Activated naive CD4-positive, alpha-beta T cell treated with anti-CD3 and anti-CD28 coated beads for 36 hours (primary cell): ENCODE measurements at regions not wholly inside any gene's neighbourhood (a gene's known extent, or its start where the extent isn't known, plus 50 kb on each side); places are given as distances from the start of the nearest gene placed in this dataset.

Source experiments
- CTCF ChIA-PET: fragments of 350-600 bp; sonication (Branson Sonifier 250); formaldehyde crosslinking; loops from one replicate; lab custom pipeline; 2021; ENCODE audit warnings: antibody characterized with exemption; lab: Charles Lee
- DNase-seq: peaks from one replicate; pipeline ENCODE4 v3.0.0-alpha.2; 2020
- H3K27ac Mint-ChIP-seq: one replicate; pipeline ENCODE4 v1.8.0; 2021; ENCODE audit warnings: mild to moderate bottlenecking, mixed read lengths
- H3K27me3 Mint-ChIP-seq: one replicate; pipeline ENCODE4 v1.8.0; 2021; ENCODE audit warnings: low read depth, mixed read lengths
- H3K36me3 Mint-ChIP-seq: one replicate; pipeline ENCODE4 v1.8.0; 2021; ENCODE audit warnings: low read depth, mixed read lengths
- H3K4me1 Mint-ChIP-seq: one replicate; pipeline ENCODE4 v1.8.0; 2021; ENCODE audit warnings: low read depth, mixed read lengths
- H3K4me3 Mint-ChIP-seq: one replicate; pipeline ENCODE4 v1.8.0; 2021; ENCODE audit warnings: mild to moderate bottlenecking, moderate library complexity, mixed read lengths
- H3K9me3 Mint-ChIP-seq: one replicate; pipeline ENCODE4 v1.8.0; 2021; ENCODE audit warnings: mixed read lengths
- intact Hi-C: fragments of 100-400 bp; cut with micrococcal nuclease; formaldehyde crosslinking; loops from one replicate; pipeline ENCODE4 v1.15.1; 2023

GRCh38 chr11:8790968-8791367 is 108.4 kb downstream of the RPL27A start:
- CTCF ChIA-PET: interaction anchor here (1.0 kb wide), 1 partner anchor 32 kb away, joined by 3 read pairs; no protein-coding TSS in a partner anchor

DNA sequence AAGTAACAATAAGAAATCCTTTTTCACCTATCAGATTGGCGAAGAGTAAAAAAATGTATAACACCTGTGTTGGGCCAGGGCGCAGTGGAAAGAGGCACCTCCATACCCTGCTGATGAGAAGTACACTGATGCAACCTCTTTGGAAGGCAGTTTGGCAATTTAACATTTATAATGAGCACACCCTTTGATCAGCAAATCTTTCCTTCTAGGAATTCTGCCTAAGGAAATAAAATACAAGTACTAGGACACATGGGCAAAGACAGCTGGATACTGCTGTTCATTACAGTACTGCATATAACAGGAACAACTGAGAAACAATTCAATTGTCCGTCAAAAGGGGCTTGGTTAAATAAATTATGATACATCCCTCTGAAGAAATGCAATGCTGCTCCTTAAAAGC is 110.1 kb downstream of the RPL27A start:
- Mint-ChIP-seq H3K4me3 (no peak overlapping the region), H3K27ac (no peak overlapping the region), H3K9me3 (no peaks in the 10 kb centered on the region), H3K27me3 (no peaks in the 10 kb centered on the region), H3K36me3 (no peaks in the 10 kb centered on the region), H3K4me1 (no peaks in the 10 kb centered on the region)
- intact Hi-C loops: no loop called here
- DNase-seq: no peak
- CTCF ChIA-PET: no interaction called here

More at GRCh38 chr11:8790968-8791367, 108.4 kb downstream of the RPL27A start:
- Mint-ChIP-seq H3K4me3 (no peak overlapping the region), H3K9me3 (no peaks in the 10 kb centered on the region), H3K36me3 (no peaks in the 10 kb centered on the region), H3K27ac (no peak overlapping the region), H3K27me3 (no peaks in the 10 kb centered on the region), H3K4me1 (no peaks in the 10 kb centered on the region)
- DNase-seq: no peak
- intact Hi-C loops: no loop called here

DNA sequence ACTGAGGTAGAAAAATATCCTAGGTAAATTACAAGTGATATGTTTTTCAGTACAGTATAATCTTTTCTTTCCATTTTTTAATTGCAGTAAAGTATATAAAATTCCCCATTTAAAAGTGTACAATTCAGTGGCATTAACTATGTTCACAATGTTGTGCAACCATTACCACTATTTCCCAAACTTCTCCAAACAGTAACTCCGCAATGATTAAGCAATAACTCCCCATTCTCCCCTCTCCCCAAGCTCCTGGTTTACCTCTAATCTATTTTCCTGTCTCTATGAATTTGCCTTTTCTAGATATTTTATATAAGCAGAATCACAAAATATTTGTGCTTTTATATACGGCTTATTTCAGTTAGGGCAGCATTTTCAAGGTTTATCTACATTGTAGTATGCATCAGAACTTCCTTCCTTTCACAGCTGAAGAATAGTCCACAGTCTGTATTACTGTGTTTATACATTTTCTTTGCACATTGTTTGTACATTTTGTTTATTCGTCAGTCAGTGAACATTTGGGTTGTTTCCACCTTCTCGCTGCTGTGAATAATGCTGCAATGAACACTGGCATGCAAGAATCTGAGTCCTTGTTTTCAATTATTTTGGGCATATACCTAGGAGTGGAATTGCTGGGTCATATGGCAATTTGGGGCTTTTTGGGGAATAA is 110.7 kb downstream of the RPL27A start:
- H3K4me3 Mint-ChIP-seq: no peak overlapping the region
- H3K27ac Mint-ChIP-seq: no peak overlapping the region
- no peaks in the 10 kb centered on the region for H3K27me3 Mint-ChIP-seq
- intact Hi-C loops: no loop called here
- H3K9me3 Mint-ChIP-seq: no peaks in the 10 kb centered on the region
- no peaks in the 10 kb centered on the region for H3K4me1 Mint-ChIP-seq
- no peak for DNase-seq
- no peaks in the 10 kb centered on the region for H3K36me3 Mint-ChIP-seq
- CTCF ChIA-PET: no interaction called here

DNA sequence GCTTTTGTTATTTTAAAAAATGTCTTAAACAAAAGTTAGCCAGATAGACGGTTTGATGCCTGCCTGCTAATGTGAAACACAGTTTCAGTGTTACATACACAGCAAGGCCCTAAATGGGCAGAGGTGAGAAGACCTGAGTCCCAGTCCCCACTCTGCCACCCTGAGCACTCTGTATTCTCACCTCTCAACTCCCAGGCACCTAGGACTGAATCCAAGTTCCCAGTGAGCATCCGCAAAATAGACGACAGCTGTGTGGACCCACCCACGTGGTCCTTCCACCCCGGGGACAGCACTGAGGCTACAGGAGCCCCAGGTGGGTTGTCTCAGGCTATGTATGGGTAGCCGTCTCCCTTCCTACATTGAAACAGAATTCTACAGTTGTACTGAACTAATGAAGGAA is 111.5 kb downstream of the RPL27A start:
- Mint-ChIP-seq H3K36me3 (no peaks in the 10 kb centered on the region), H3K27ac (no peak overlapping the region), H3K4me1 (no peaks in the 10 kb centered on the region), H3K4me3 (no peak overlapping the region), H3K9me3 (no peaks in the 10 kb centered on the region), H3K27me3 (no peaks in the 10 kb centered on the region)
- CTCF ChIA-PET: no interaction called here
- intact Hi-C loops: no loop called here
- no peak for DNase-seq

DNA sequence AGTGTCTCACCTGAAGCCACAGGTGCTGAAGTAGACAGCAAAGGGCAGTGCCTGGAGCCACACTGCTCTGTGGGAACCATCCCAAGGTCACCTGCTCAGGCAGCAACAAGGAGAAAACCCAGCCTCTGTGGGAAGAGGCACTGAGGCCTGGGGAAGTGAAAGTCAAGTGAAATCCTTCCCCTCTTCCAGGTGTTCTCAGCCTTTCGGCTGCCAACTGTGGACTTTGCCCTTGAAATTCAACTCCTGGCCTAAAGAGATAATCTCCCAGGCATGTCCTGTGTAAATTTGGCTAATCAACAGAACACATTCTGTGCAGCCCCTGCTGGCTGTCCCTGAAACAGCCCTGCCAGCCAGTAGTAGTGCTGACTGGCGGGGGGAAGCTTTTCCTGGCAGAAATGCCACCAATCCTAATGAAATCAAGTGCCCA is 112.1 kb downstream of the RPL27A start:
- intact Hi-C loops: no loop called here
- no peaks in the 10 kb centered on the region for H3K4me1 Mint-ChIP-seq
- H3K27ac Mint-ChIP-seq: no peak overlapping the region
- CTCF ChIA-PET: no interaction called here
- H3K36me3 Mint-ChIP-seq: no peaks in the 10 kb centered on the region
- H3K27me3 Mint-ChIP-seq: no peaks in the 10 kb centered on the region
- DNase-seq: no peak
- no peaks in the 10 kb centered on the region for H3K9me3 Mint-ChIP-seq
- H3K4me3 Mint-ChIP-seq: no peak overlapping the region

DNA sequence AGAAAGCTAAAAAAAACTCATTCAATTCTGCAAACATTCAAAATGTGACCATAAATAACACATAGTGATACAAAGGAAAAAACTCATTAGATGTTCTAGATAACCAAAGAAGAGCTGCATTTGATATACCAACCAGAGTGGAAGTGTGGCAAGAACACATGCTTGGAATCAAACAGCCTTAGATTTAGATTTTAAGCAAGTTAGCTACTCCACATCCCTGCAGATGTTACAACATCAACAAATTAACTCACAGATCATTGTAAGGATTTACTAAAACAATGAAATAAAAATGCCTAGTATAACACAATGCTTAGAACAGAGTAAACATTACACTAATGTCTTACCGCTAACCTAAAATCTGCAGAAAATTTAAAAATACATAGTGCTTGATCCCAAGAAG is 114.0 kb upstream of the AKIP1 start:
- Mint-ChIP-seq H3K27me3 (no peaks in the 10 kb centered on the region), H3K36me3 (no peaks in the 10 kb centered on the region), H3K27ac (no peak overlapping the region), H3K4me1 (no peaks in the 10 kb centered on the region), H3K9me3 (no peaks in the 10 kb centered on the region), H3K4me3 (no peak overlapping the region)
- CTCF ChIA-PET: interaction anchor here (1.3 kb wide), 1 partner anchor 163 kb away, joined by 3 read pairs; no protein-coding TSS in a partner anchor
- DNase-seq: no peak
- intact Hi-C loops: no loop called here

GRCh38 chr11:8799273-8799672 is 111.7 kb upstream of the AKIP1 start:
- DNase-seq: no peak
- Mint-ChIP-seq H3K27me3 (no peaks in the 10 kb centered on the region), H3K4me3 (no peak overlapping the region), H3K9me3 (no peaks in the 10 kb centered on the region), H3K4me1 (no peaks in the 10 kb centered on the region), H3K27ac (no peak overlapping the region), H3K36me3 (no peaks in the 10 kb centered on the region)
- CTCF ChIA-PET: interaction anchor here (0.7 kb wide), 1 partner anchor 32 kb away, joined by 4 read pairs; no protein-coding TSS in a partner anchor
- intact Hi-C loops: no loop called here

GRCh38 chr11:8800520-8801110 is 110.4 kb upstream of the AKIP1 start:
- Mint-ChIP-seq H3K9me3 (no peaks in the 10 kb centered on the region), H3K27me3 (no peaks in the 10 kb centered on the region), H3K27ac (no peak overlapping the region), H3K4me3 (no peak overlapping the region), H3K36me3 (no peaks in the 10 kb centered on the region), H3K4me1 (no peaks in the 10 kb centered on the region)
- CTCF ChIA-PET: no interaction called here
- intact Hi-C loops: no loop called here
- no peak for DNase-seq

DNA sequence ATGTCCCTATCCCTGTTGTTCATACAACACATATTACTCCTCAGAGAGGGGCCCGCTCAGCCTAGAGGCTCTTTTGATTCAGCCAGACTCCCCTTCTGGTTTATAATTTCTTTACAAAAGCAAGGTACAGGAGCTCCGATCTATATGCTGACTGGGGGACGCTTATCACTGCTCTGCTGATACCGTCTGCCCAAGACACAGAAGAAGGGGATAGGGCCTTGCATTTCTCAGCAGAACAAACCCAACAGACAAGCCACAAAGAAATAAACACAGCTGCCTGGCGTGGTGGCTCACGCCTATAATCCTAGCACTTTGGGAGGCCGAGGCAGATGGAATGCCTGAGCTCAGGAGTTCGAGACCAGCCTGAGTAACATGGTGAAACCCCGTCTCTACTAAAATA is 109.9 kb upstream of the AKIP1 start:
- Mint-ChIP-seq H3K27me3 (no peaks in the 10 kb centered on the region), H3K9me3 (no peaks in the 10 kb centered on the region), H3K36me3 (no peaks in the 10 kb centered on the region), H3K4me3 (no peak overlapping the region), H3K27ac (no peak overlapping the region), H3K4me1 (no peaks in the 10 kb centered on the region)
- intact Hi-C loops: no loop called here
- CTCF ChIA-PET: no interaction called here
- no peak for DNase-seq

- H3K27ac Mint-ChIP-seq: no peak overlapping the region
- H3K4me3 Mint-ChIP-seq: no peak overlapping the region
- H3K9me3 Mint-ChIP-seq: no peaks in the 10 kb centered on the region
- no peaks in the 10 kb centered on the region for H3K36me3 Mint-ChIP-seq
- no peaks in the 10 kb centered on the region for H3K27me3 Mint-ChIP-seq
- no peak for DNase-seq
- intact Hi-C loops: no loop called here
- CTCF ChIA-PET: no interaction called here
- H3K4me1 Mint-ChIP-seq: no peaks in the 10 kb centered on the region
Observed at GRCh38 chr11:8802251-8802650, 108.7 kb upstream of the AKIP1 start.

- no peak overlapping the region for H3K27ac Mint-ChIP-seq
- intact Hi-C loops: no loop called here
Observed at GRCh38 chr11:8803973-8804372, 107.0 kb upstream of the AKIP1 start.

DNA sequence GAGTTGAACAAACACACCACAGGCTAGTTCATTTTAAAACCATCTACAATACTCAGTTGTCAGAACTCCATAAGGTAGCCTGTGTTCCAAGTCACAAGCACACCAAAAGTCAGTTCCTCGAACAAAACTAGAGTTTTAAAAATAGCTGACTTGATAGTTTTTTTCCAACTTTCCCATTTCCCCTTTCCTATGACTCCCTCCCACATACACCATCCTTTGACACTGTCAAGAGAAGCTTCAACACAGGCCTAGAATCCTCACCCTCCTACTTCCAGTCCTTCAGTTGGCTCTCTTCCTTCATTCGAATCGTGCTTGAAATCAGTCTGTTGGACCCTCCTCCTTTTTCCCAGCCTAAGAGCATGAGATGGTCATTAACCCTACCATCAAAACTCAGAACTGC is 105.7 kb upstream of the AKIP1 start:
- no peaks in the 10 kb centered on the region for H3K9me3 Mint-ChIP-seq
- no peak for DNase-seq
- H3K27me3 Mint-ChIP-seq: peaks cover 6% of the 10 kb centered on the region
- CTCF ChIA-PET: interaction anchor here (1.2 kb wide), 1 partner anchor 9 kb away, joined by 3 read pairs; no protein-coding TSS in a partner anchor
- intact Hi-C loops: no loop called here
- no peaks in the 10 kb centered on the region for H3K36me3 Mint-ChIP-seq
- H3K4me3 Mint-ChIP-seq: no peak overlapping the region
- H3K27ac Mint-ChIP-seq: no peak overlapping the region
- H3K4me1 Mint-ChIP-seq: peaks cover 2% of the 10 kb centered on the region

More at GRCh38 chr11:8803973-8804372, 107.0 kb upstream of the AKIP1 start:
- H3K4me1 Mint-ChIP-seq: no peaks in the 10 kb centered on the region
- DNase-seq: no peak
- H3K9me3 Mint-ChIP-seq: no peaks in the 10 kb centered on the region
- CTCF ChIA-PET: interaction anchor here (1.2 kb wide), 1 partner anchor 10 kb away, joined by 3 read pairs; no protein-coding TSS in a partner anchor
- H3K36me3 Mint-ChIP-seq: no peaks in the 10 kb centered on the region
- no peak overlapping the region for H3K4me3 Mint-ChIP-seq
- H3K27me3 Mint-ChIP-seq: no peaks in the 10 kb centered on the region

DNA sequence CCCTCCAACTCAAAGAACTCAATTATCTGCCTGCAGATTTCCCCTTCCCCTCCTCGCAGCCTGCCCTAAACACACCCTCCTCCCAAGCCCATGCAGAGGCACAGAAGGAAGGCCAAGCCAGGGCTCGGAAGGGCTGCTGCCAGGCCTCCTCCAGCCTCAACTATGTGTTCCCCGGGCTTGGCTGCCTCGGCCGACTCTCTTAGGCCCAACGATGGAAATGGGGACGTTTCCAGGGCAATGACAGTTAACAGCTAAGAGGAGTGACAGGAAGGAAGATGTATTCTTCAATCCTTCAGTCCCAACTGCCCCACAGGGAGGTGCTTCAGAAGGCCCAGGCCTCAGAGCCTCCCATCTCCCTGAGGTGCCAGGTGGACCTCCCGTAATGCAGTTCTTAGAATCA is 104.0 kb upstream of the AKIP1 start:
- intact Hi-C loops: no loop called here
- DNase-seq: no peak

More for the DNA sequence above, 104.0 kb upstream of the AKIP1 start:
- no peaks in the 10 kb centered on the region for H3K9me3 Mint-ChIP-seq
- H3K4me3 Mint-ChIP-seq: no peak overlapping the region
- no peak overlapping the region for H3K27ac Mint-ChIP-seq
- peaks cover 7% of the 10 kb centered on the region for H3K4me1 Mint-ChIP-seq
- H3K27me3 Mint-ChIP-seq: peaks cover 14% of the 10 kb centered on the region
- H3K36me3 Mint-ChIP-seq: no peaks in the 10 kb centered on the region
- CTCF ChIA-PET: no interaction called here
